ENCODE measurements at regions not wholly inside any gene's neighbourhood (a gene's known extent, or its start where the extent isn't known, plus 50 kb on each side); places are given as distances from the start of the nearest gene placed in this dataset.

DNA sequence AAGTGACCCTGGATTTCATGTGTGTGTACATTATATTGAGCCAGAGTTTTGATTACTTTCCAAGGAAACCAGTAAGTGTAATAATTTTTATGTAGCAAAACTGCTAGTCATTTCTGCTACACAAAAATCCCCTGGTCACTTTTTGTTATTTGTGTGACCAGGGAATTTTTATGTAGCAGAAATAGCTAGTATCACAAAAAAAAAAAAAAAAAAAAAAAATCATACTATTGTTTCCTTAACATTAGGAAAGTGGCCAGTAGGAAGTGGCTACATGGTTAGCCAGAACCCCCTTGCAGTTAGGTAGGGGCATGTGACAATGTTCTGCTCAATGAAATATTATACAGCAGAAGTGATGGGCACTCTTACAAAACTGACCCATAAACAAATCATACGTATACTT lies 434.0 kb upstream of the BTBD3 start:
- Mint-ChIP-seq H3K4me1 (no peaks in the 10 kb centered on the region), H3K27ac (no peak overlapping the region), H3K4me3 (no peak overlapping the region), H3K36me3 (ENCODE audit: low read depth) (no peaks in the 10 kb centered on the region), H3K9me3 (peaks cover 6% of the 10 kb centered on the region), H3K27me3 (no peaks in the 10 kb centered on the region)
- TF ChIP-seq, protein P1, sequence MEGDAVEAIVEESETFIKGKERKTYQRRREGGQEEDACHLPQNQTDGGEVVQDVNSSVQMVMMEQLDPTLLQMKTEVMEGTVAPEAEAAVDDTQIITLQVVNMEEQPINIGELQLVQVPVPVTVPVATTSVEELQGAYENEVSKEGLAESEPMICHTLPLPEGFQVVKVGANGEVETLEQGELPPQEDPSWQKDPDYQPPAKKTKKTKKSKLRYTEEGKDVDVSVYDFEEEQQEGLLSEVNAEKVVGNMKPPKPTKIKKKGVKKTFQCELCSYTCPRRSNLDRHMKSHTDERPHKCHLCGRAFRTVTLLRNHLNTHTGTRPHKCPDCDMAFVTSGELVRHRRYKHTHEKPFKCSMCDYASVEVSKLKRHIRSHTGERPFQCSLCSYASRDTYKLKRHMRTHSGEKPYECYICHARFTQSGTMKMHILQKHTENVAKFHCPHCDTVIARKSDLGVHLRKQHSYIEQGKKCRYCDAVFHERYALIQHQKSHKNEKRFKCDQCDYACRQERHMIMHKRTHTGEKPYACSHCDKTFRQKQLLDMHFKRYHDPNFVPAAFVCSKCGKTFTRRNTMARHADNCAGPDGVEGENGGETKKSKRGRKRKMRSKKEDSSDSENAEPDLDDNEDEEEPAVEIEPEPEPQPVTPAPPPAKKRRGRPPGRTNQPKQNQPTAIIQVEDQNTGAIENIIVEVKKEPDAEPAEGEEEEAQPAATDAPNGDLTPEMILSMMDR (IDR thresholded peaks at IDR 0.05) = no peak
- POLR2A ChIA-PET = no interaction called here
- ATAC-seq (ENCODE audit: low read depth) = no peak
- CTCF ChIA-PET = no interaction called here
- no peak for DNase-seq
- intact Hi-C loops (cut with micrococcal nuclease) = no loop called here

DNA sequence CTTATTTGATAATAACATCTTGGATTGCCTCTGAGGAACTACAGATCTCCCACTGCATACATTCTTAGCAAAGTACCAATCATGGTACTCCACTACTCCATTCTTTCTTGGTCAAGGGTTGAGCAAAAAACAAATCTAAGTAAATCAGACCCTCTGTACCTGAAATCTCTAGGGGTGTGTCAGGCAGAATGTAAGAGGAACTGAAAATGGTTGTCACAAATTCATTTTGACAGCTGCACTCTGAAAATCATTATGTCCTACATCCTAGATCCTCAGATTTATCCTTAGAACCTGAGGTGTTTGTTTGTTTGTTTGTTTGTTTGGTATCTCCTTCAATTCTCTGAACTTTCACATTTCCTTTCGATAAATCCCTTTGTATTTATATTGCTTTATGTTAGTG lies 433.2 kb upstream of the BTBD3 start:
- intact Hi-C loops (cut with micrococcal nuclease) = no loop called here
- POLR2A ChIA-PET = no interaction called here

DNA sequence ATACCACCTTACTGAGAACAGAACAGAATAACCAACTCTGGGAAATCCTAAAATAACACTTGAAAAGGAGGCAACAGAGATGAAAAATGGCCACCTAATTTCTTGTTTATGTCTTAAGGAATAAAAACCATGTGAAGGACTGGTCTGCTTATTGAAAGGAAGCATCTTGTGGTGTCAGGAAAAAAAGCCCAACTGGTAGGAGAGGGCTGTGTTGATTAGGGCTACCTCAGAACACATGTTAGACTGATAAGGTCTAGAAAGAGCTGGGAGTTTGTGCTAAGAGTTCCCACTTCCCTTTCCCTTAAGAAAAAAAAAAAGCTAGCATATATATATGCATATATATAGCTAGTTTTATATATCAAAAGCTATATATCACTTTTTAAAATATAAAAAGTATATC lies 425.3 kb upstream of the BTBD3 start:
- DNase-seq = no peak
- ATAC-seq (ENCODE audit: low read depth) = no peak
- intact Hi-C loops (cut with micrococcal nuclease) = no loop called here
- TF ChIP-seq, protein P1 (IDR thresholded peaks at IDR 0.05) = no peak
- H3K4me3 Mint-ChIP-seq = no peak overlapping the region
- ChIA-PET CTCF (no interaction called here), POLR2A (no interaction called here)
- no peak overlapping the region for H3K27ac Mint-ChIP-seq
- no peaks in the 10 kb centered on the region for H3K27me3 Mint-ChIP-seq
- peaks cover 2% of the 10 kb centered on the region for H3K9me3 Mint-ChIP-seq
- H3K4me1 Mint-ChIP-seq = no peaks in the 10 kb centered on the region
- H3K36me3 Mint-ChIP-seq (ENCODE audit: low read depth) = no peaks in the 10 kb centered on the region

More for the DNA sequence above, 433.2 kb upstream of the BTBD3 start:
- Mint-ChIP-seq H3K9me3 (peaks cover 6% of the 10 kb centered on the region), H3K36me3 (ENCODE audit: low read depth) (no peaks in the 10 kb centered on the region), H3K27me3 (no peaks in the 10 kb centered on the region), H3K4me1 (no peaks in the 10 kb centered on the region), H3K4me3 (no peak overlapping the region), H3K27ac (no peak overlapping the region)
- CTCF ChIA-PET = no interaction called here
- TF ChIP-seq, protein P1 (IDR thresholded peaks at IDR 0.05) = no peak
- no peak for ATAC-seq (ENCODE audit: low read depth)
- DNase-seq = no peak

DNA sequence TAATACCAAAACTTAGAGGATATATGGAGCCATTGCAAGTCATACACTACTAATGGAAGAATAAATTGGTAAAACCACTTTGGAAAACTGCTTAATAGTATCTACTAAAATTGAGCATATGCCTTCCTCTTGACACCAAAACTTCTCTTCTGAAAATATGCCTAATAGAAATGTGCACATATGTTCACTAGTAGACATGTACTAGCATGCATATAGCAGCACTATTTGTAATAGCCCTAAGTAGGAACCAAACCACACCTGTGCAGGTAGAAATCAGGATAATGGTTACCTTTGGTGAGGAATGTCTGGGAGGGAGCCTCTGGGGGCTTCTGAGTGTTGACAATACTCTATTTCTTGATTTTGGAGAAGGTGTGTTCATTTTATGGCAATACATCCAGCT lies 424.8 kb upstream of the BTBD3 start:
- ChIA-PET CTCF (no interaction called here), POLR2A (no interaction called here)
- ATAC-seq (ENCODE audit: low read depth) (no peak), DNase-seq (no peak)
- intact Hi-C loops (cut with micrococcal nuclease) = no loop called here
- Mint-ChIP-seq H3K27ac (no peak overlapping the region), H3K4me1 (no peaks in the 10 kb centered on the region), H3K4me3 (no peak overlapping the region), H3K36me3 (ENCODE audit: low read depth) (no peaks in the 10 kb centered on the region), H3K27me3 (no peaks in the 10 kb centered on the region), H3K9me3 (peaks cover under 1% of the 10 kb centered on the region)
- TF ChIP-seq, protein P1 (IDR thresholded peaks at IDR 0.05) = no peak

DNA sequence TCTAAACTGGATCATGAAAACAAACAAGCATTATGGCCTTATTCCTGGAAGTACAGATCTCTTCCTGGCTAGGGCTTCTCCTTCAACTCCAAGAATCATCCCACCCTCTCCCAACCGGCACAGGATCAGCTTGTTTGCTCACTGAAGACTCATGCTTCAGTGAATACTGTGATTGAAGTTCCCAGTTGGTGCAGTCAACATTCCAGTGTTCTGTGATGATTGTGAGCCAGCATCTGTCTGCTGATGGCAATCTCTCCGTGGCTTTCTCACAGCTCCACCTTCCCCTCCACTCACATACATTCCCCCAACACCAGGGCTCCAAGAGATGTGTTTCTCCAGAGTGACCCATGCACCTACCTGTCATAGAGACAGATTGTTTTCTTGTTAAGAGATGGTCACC lies 421.3 kb upstream of the BTBD3 start:
- Mint-ChIP-seq H3K4me3 (no peak overlapping the region), H3K4me1 (no peaks in the 10 kb centered on the region), H3K36me3 (ENCODE audit: low read depth) (no peaks in the 10 kb centered on the region), H3K27ac (no peak overlapping the region), H3K27me3 (no peaks in the 10 kb centered on the region), H3K9me3 (no peaks in the 10 kb centered on the region)
- intact Hi-C loops (cut with micrococcal nuclease) = no loop called here
- TF ChIP-seq, protein P1 (IDR thresholded peaks at IDR 0.05) = no peak
- ATAC-seq (ENCODE audit: low read depth) (no peak), DNase-seq (no peak)
- ChIA-PET POLR2A (no interaction called here), CTCF (no interaction called here)

Data from activated B cell treated with CpG ODN at 0.5 μM for 24 hours (primary cell).